Fibroblast of skin of abdomen (primary cell): ENCODE measurements at regions not wholly inside any gene's neighbourhood (a gene's known extent, or its start where the extent isn't known, plus 50 kb on each side); places are given as distances from the start of the nearest gene placed in this dataset.
"Not testable (repeated sequence)": the region's sequence is repeated elsewhere in the genome, so short reads cannot be mapped to it uniquely, and the experiment has no call there.

Experiments
- DNase-seq: peaks from one replicate; pipeline ENCODE4 v3.0.0-alpha.2; 2013

DNA sequence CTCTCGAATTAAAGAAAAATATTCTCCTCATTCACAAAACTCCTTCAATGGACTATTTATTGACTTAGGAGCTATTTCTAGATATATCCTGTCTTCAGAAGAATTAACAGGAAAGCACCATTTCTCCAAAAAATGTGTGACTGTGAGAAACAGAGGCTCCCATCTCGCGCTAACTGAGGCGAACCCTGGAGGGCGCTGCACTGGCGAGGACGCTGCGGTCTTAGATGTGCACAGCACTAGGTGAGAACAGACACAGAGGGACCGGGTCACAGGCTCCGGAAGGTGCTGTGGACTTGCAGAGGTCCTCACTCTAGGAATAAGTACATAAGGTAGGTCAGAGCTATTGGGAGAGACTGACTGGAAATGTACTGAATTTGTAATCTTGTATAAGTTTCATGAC is 229.7 kb upstream of the SLC35G4 start:
- no peak for DNase-seq

- DNase-seq = no peak
Observed at GRCh38 chr18:11377766-11378540, 228.6 kb upstream of the PIEZO2 start.

GRCh38 chr18:11372163-11372562 is 222.8 kb upstream of the PIEZO2 start:
- no peak for DNase-seq

- no peak for DNase-seq
Observed at GRCh38 chr18:11369556-11369955, 220.2 kb upstream of the PIEZO2 start.

DNA sequence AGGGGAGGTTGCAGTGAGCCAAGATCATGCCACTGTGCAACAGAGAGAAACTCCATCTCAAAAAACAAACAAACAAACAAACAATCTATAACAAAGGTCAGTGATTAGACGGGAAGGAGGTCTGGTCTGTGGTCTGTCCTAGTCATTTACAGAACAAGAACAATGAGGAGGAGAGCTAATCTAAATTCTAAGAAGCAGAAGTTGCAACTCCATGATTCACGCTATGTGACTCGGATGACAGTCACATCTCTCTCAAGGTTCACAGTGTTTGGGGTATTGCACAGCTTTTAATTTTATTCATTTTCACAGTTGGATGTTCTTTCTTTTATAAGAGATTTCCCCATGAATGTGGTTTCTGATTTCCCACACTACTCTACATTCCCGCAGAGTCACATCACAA is 218.7 kb upstream of the PIEZO2 start:
- DNase-seq = peak; percentile 9

DNA sequence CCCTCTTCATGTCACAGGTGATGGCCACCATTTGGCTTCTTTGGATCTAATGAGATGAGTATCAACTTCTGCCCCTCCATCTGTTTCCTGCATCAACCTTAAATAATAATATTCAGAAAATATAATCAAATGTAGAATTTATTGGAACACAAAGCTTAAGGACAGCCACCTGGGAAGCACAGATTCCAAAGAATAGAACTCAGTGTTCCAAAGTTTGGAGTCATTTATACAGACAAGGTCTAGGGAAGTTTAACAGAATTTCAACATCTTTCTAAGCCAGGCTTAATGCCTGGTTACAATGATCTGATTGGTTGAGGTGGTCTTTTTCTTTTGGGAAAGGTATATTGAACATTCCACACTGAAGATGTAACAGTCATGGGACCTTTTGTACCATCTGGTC is 218.0 kb upstream of the PIEZO2 start:
- DNase-seq = no peak

- DNase-seq = no peak
Observed at GRCh38 chr18:11366410-11366809, 217.0 kb upstream of the PIEZO2 start.

DNA sequence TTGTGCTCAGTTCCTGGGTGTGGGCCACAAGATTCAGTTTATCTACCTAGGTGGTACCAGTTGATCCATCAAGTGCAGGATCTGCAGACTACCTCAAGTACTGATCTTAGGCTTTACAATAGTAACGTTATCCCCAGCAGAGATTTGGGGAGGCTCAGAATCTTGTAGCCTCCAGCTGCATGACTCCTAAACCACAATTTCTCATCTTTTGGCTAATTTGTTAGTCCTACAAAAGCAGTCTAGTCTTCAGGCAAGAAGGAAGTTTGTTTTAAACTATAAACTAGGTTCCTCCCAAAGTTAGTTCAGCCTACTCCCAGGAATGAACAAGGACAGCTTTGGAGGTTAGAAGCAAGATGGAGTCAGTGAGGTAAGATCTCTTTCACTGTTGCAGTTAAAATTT is 213.5 kb upstream of the PIEZO2 start:
- no peak for DNase-seq

GRCh38 chr18:11361862-11362261 is 212.5 kb upstream of the PIEZO2 start:
- DNase-seq = not testable (repeated sequence)

DNA sequence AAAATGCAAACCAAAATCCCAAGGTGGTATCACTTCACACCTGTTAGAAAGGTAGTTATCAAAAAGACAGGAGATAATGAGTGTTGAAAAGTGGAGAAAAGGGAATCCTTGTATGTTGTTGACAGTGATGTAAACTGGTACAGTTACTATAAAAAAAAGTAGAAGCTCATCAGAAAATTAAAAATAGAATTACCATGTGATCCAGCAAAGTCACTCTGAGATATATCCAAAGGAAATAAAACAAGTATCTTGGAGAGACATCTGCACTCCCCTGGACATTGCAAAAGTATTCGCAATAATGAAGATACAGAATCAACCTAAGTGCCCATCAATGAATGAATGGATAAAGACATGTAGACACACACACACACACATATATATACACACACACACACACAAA is 208.3 kb upstream of the PIEZO2 start:
- DNase-seq = no peak

DNA sequence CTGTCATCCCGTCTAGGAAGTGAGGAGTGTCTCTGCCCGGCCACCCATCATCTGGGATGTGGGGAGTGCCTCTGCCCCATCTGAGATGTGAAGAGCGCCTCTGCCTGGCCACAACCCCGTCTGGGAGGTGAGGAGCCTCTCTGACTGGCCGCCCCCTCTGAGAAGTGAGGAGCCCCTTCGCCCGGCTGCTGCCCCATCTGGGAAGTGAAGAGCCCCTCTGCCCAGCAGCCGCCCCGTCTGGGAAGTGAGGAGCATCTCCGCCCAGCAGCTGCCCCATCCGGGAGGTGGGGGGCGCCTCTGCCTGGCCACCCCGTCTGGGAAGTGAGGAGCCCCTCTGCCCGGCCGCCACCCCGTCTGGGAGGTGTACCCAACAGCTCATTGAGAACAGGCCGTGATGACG is 195.2 kb upstream of the PIEZO2 start:
- DNase-seq = not testable (repeated sequence)

- DNase-seq = no peak
Observed at GRCh38 chr18:11343096-11343495, 193.7 kb upstream of the PIEZO2 start.

DNA sequence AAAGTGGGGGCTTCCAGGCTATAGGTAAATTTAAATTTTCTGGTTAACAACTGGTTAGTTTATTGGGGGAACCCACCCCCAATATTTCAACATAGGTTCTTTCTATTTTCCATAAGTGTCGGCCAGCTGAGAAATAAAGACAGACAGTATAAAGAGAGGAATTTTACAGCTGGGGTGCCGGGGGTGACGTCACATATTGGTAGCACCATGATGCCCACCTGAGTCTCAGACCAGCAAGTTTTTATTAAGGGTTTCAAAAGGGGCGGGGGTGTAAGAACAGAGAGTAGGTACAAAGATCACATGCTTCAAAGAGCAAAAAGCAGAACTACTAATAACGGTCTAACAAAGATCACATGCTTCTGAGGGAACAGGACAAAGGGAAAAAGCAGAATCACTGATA is 192.7 kb upstream of the PIEZO2 start:
- not testable (repeated sequence) for DNase-seq

- DNase-seq = peak; percentile 73
Observed at GRCh38 chr18:11339188-11339775, 189.9 kb upstream of the PIEZO2 start.

- DNase-seq = no peak
Observed at GRCh38 chr18:11336241-11336640, 186.9 kb upstream of the PIEZO2 start.

- DNase-seq = peak; percentile 38
Observed at GRCh38 chr18:11327391-11328009, 178.1 kb upstream of the PIEZO2 start.

- DNase-seq = peak; percentile 94
Observed at GRCh38 chr18:11324956-11325882, 175.8 kb upstream of the PIEZO2 start.

DNA sequence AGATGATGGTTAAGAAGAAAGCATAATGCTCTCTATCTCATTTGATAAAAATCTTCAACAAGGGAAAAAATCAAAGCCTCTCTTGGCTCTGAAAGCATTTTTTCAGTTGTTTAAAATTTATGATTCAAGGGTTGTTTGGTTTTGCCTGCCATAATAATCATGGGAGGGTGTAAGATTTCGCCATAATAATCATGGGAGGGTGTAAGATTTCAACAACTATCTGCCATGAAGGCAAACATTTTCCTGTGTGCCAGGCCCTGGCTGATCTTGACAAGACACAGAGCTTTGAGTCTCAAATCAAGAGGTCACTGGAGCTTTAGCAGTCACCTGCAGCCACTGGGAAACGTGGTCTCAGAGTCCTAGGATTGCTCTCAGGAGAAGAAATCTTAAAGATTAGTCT is 175.1 kb upstream of the PIEZO2 start:
- peak; percentile 31 for DNase-seq

- DNase-seq = peak; percentile 70
Observed at GRCh38 chr18:11323359-11323819, 174.0 kb upstream of the PIEZO2 start.

- no peak for DNase-seq
Observed at GRCh38 chr18:11322716-11323115, 173.3 kb upstream of the PIEZO2 start.

DNA sequence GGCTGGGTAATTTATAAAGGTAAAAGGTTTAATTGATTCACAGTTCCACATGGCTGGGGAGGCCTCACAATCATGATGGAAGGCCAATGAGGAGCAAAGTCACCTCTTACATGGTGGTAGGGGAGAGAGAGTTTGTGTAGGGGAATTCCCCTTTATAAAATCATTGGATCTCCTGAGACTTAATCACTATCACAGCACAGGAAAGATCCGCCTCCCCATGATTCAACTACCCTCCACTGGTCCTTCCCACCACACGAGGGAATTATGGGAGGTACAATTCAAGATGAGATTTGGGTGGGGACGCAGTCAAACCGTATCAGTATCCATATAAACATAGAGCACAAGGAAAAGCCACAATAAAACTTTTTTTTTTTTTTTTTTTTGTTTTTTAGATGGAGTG is 172.6 kb upstream of the PIEZO2 start:
- no peak for DNase-seq

DNA sequence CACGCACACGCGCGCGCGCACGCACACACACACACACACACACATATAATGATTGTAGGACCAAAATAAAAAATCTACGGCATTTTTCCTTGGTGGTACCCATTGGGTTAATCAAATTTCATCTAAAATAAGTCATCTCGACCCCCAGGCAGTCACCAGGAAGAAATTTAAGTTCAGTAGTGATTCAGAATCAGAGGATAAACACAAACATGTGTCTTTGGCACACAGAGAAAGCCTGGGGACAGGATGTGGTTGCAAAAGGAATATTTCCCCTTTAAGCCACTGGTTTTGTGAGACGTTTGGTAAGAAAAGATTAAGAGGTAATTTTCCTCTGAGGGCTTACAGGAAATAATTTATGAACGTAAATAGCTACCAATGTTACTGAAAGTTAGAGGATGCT is 171.6 kb upstream of the PIEZO2 start:
- DNase-seq = peak; percentile 85

DNA sequence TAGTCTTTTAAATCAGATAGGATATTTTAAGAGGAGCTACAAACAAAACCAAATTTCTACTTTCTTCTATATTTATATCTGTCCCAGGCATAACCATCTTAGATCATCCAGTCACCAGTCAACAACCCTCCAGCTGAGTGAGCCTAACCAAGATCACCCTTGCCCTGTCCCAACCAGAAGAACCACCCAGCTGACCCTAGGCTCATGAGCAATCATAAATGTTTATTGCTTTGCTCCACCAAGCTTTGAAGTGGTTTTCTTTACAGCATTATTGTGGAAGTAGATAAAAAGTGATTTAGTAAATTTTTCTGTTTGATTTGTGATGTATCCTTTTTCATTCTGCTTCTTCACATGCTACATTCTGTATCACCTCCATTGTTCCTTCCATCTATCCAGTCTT is 167.2 kb upstream of the PIEZO2 start:
- no peak for DNase-seq
